ENCODE measurements at regions not wholly inside any gene's neighbourhood (a gene's known extent, or its start where the extent isn't known, plus 50 kb on each side); places are given as distances from the start of the nearest gene placed in this dataset.

- H3K9me2 ChIP-seq (ENCODE audit: insufficient read depth): no peaks in the 10 kb centered on the region
- intact Hi-C loops (cut with micrococcal nuclease): no loop called here
Observed at GRCh38 chr5:123943151-123943550, 431.2 kb downstream of the CSNK1G3 start.

GRCh38 chr5:123940416-123940815 lies 428.4 kb downstream of the CSNK1G3 start:
- Histone ChIP-seq H3K36me3 (ENCODE audit: control insufficient read depth in 1 of 2, insufficient read depth in 2 of 2, low read length in 2 of 2) (no peaks in the 10 kb centered on the region), H3K9ac (ENCODE audit: low read length) (no peak overlapping the region), H3K27me3 (ENCODE audit: insufficient read depth, low read length) (no peaks in the 10 kb centered on the region), H3K4me2 (ENCODE audit: low read length) (no peak overlapping the region), H2AFZ (ENCODE audit: low read depth, low read length, poor library complexity, severe bottlenecking) (peak overlapping the region; percentile 35), H3K9me3 (ENCODE audit: control insufficient read depth in 1 of 2, insufficient read depth in 1 of 2, low read depth in 1 of 2, low read length in 2 of 2) (no peaks in the 10 kb centered on the region), H3K79me2 (ENCODE audit: insufficient read depth, low read length) (no peaks in the 10 kb centered on the region), H3K27ac (ENCODE audit: low read depth, low read length) (no peak overlapping the region), H3K4me1 (ENCODE audit: control insufficient read depth in 1 of 2, insufficient read depth in 2 of 2, low read length in 2 of 2) (no peaks in the 10 kb centered on the region), H4K20me1 (ENCODE audit: insufficient read depth) (no peaks in the 10 kb centered on the region), H3K9me2 (ENCODE audit: insufficient read depth) (no peaks in the 10 kb centered on the region), H3K4me3 (replicated peaks in 1 of 2; ENCODE audit: low read depth in 1 of 2, low read length in 2 of 2) (no peak overlapping the region)
- ATAC-seq: no peak
- RAD21 ChIA-PET (ENCODE audit: low non-redundant PET in 1 of 2, low total read pairs in 2 of 2, uncharacterized antibody in 2 of 2, unreplicated experiment in 2 of 2): no interaction called here
- CTCF ChIA-PET: no interaction called here
- POLR2A ChIA-PET: no interaction called here
- no TSS peak for BruUV-seq (replicated peaks)
- DNase-seq (ENCODE audit: low read depth, low spot score): no peak
- intact Hi-C loops (cut with micrococcal nuclease): no loop called here
- no peak for TF ChIP-seq CTCF (IDR thresholded peaks at IDR 0.05 in 2 of 3, conservative IDR thresholded peaks at IDR 0.05 in 1 of 3; ENCODE audit: borderline replicate concordance in 1 of 3, insufficient read depth in 1 of 3, low read depth in 2 of 3, low read length in 2 of 3)
- no peak for TF ChIP-seq RAD21 (IDR thresholded peaks at IDR 0.05; ENCODE audit: low read depth)
- no peak for TF ChIP-seq EZH2 (IDR thresholded peaks at IDR 0.05)
- no peak for TF ChIP-seq ZNF274 (IDR thresholded peaks at IDR 0.05; ENCODE audit: low read depth, low read length)
- no peak for TF ChIP-seq CEBPB (IDR thresholded peaks at IDR 0.05; ENCODE audit: low read depth)
- no peak for TF ChIP-seq REST (IDR thresholded peaks at IDR 0.05; ENCODE audit: low read depth)
- no peak for TF ChIP-seq CBX3 (IDR thresholded peaks at IDR 0.05; ENCODE audit: low read depth)
- no peak for TF ChIP-seq ZFX (IDR thresholded peaks at IDR 0.05)
- no peak for TF ChIP-seq EZH2phosphoT487 (IDR thresholded peaks at IDR 0.05; ENCODE audit: borderline replicate concordance)

More at GRCh38 chr5:123943151-123943550, 431.2 kb downstream of the CSNK1G3 start:
- Histone ChIP-seq H2AFZ (ENCODE audit: low read depth, low read length, poor library complexity, severe bottlenecking) (no peak overlapping the region), H3K9ac (ENCODE audit: low read length) (no peak overlapping the region), H3K27ac (ENCODE audit: low read depth, low read length) (no peak overlapping the region), H3K9me3 (ENCODE audit: control insufficient read depth in 1 of 2, insufficient read depth in 1 of 2, low read depth in 1 of 2, low read length in 2 of 2) (no peaks in the 10 kb centered on the region), H3K4me3 (replicated peaks in 1 of 2; ENCODE audit: low read depth in 1 of 2, low read length in 2 of 2) (no peak overlapping the region), H3K79me2 (ENCODE audit: insufficient read depth, low read length) (no peaks in the 10 kb centered on the region), H3K4me1 (ENCODE audit: control insufficient read depth in 1 of 2, insufficient read depth in 2 of 2, low read length in 2 of 2) (no peaks in the 10 kb centered on the region), H3K4me2 (ENCODE audit: low read length) (no peak overlapping the region), H3K27me3 (ENCODE audit: insufficient read depth, low read length) (no peaks in the 10 kb centered on the region), H3K36me3 (ENCODE audit: control insufficient read depth in 1 of 2, insufficient read depth in 2 of 2, low read length in 2 of 2) (no peaks in the 10 kb centered on the region), H4K20me1 (ENCODE audit: insufficient read depth) (no peaks in the 10 kb centered on the region)
- no TSS peak for BruUV-seq (replicated peaks)
- ChIA-PET RAD21 (ENCODE audit: low non-redundant PET in 1 of 2, low total read pairs in 2 of 2, uncharacterized antibody in 2 of 2, unreplicated experiment in 2 of 2) (interaction anchor here in 1 of 2 experiments (0.6 kb wide), 1 partner anchor 1821 kb away, joined by 3 read pairs; no protein-coding TSS in a partner anchor), CTCF (no interaction called here), POLR2A (no interaction called here)
- DNase-seq (ENCODE audit: low read depth, low spot score) (no peak), ATAC-seq (no peak)
- TF ChIP-seq RAD21 (IDR thresholded peaks at IDR 0.05; ENCODE audit: low read depth): no peak
- TF ChIP-seq SIN3A (IDR thresholded peaks at IDR 0.05; ENCODE audit: low read depth): no peak
- TF ChIP-seq YY1 (IDR thresholded peaks at IDR 0.05; ENCODE audit: extremely low read depth, insufficient replicate concordance, low read depth, low read length): no peak
- TF ChIP-seq EZH2 (IDR thresholded peaks at IDR 0.05): no peak
- TF ChIP-seq POLR2AphosphoS5 (IDR thresholded peaks at IDR 0.05; ENCODE audit: low read depth, low read length): no peak
- TF ChIP-seq MAX (IDR thresholded peaks at IDR 0.05): no peak
- no peak for TF ChIP-seq ZFX (IDR thresholded peaks at IDR 0.05)

All from HCT116 (cell line).